ENCODE measurements at regions not wholly inside any gene's neighbourhood (a gene's known extent, or its start where the extent isn't known, plus 50 kb on each side); places are given as distances from the start of the nearest gene placed in this dataset.
"Not testable (repeated sequence)": the region's sequence is repeated elsewhere in the genome, so short reads cannot be mapped to it uniquely, and the experiment has no call there.

GRCh38 chr14:19097750-19098149 lies 130.5 kb downstream of the POTEM start:
- H3K27me3 Mint-ChIP-seq, DNase-seq, H3K36me3 Mint-ChIP-seq, H3K4me3 Mint-ChIP-seq, H3K27ac Mint-ChIP-seq, CTCF ChIA-PET, H3K4me1 Mint-ChIP-seq, H3K9me3 Mint-ChIP-seq: not testable (repeated sequence)

GRCh38 chr14:19098230-19098629 lies 131.0 kb downstream of the POTEM start:
- H3K36me3 Mint-ChIP-seq, DNase-seq, H3K9me3 Mint-ChIP-seq, H3K27me3 Mint-ChIP-seq, CTCF ChIA-PET, H3K27ac Mint-ChIP-seq, H3K4me1 Mint-ChIP-seq, H3K4me3 Mint-ChIP-seq: not testable (repeated sequence)

GRCh38 chr14:19098732-19099131 lies 131.5 kb downstream of the POTEM start:
- not testable (repeated sequence) for DNase-seq, H3K4me3 Mint-ChIP-seq, H3K27me3 Mint-ChIP-seq

GRCh38 chr14:19099336-19099735 lies 132.1 kb downstream of the POTEM start:
- CTCF ChIA-PET, H3K4me3 Mint-ChIP-seq, H3K36me3 Mint-ChIP-seq, H3K9me3 Mint-ChIP-seq, H3K4me1 Mint-ChIP-seq, H3K27ac Mint-ChIP-seq, DNase-seq, H3K27me3 Mint-ChIP-seq: not testable (repeated sequence)

More at GRCh38 chr14:19098732-19099131, 131.5 kb downstream of the POTEM start:
- H3K36me3 Mint-ChIP-seq, CTCF ChIA-PET, H3K27ac Mint-ChIP-seq, H3K4me1 Mint-ChIP-seq, H3K9me3 Mint-ChIP-seq: not testable (repeated sequence)

- DNase-seq, H3K27me3 Mint-ChIP-seq, H3K9me3 Mint-ChIP-seq, CTCF ChIA-PET, H3K27ac Mint-ChIP-seq, H3K4me3 Mint-ChIP-seq, H3K36me3 Mint-ChIP-seq, H3K4me1 Mint-ChIP-seq: not testable (repeated sequence)
Observed at GRCh38 chr14:19099939-19100338, 132.7 kb downstream of the POTEM start.

- CTCF ChIA-PET, H3K27me3 Mint-ChIP-seq, H3K36me3 Mint-ChIP-seq, H3K27ac Mint-ChIP-seq, DNase-seq, H3K4me1 Mint-ChIP-seq, H3K4me3 Mint-ChIP-seq, H3K9me3 Mint-ChIP-seq: not testable (repeated sequence)
Observed at GRCh38 chr14:19105551-19105950, 138.3 kb downstream of the POTEM start.

- H3K4me1 Mint-ChIP-seq, CTCF ChIA-PET, H3K27me3 Mint-ChIP-seq, H3K36me3 Mint-ChIP-seq, H3K4me3 Mint-ChIP-seq, H3K27ac Mint-ChIP-seq, DNase-seq, H3K9me3 Mint-ChIP-seq: not testable (repeated sequence)
Observed at GRCh38 chr14:19109887-19110286, 142.7 kb downstream of the POTEM start.

GRCh38 chr14:19120383-19120782 lies 153.1 kb downstream of the POTEM start:
- H3K36me3 Mint-ChIP-seq, DNase-seq, CTCF ChIA-PET, H3K27ac Mint-ChIP-seq, H3K9me3 Mint-ChIP-seq, H3K27me3 Mint-ChIP-seq, H3K4me1 Mint-ChIP-seq, H3K4me3 Mint-ChIP-seq: not testable (repeated sequence)

GRCh38 chr14:19126269-19127051 lies 159.2 kb downstream of the POTEM start:
- H3K27me3 Mint-ChIP-seq, DNase-seq, H3K4me1 Mint-ChIP-seq, CTCF ChIA-PET, H3K27ac Mint-ChIP-seq, H3K4me3 Mint-ChIP-seq, H3K9me3 Mint-ChIP-seq, H3K36me3 Mint-ChIP-seq: not testable (repeated sequence)

GRCh38 chr14:19127664-19128435 lies 160.6 kb downstream of the POTEM start:
- H3K27ac Mint-ChIP-seq, H3K4me3 Mint-ChIP-seq, CTCF ChIA-PET, H3K9me3 Mint-ChIP-seq, DNase-seq, H3K36me3 Mint-ChIP-seq, H3K27me3 Mint-ChIP-seq, H3K4me1 Mint-ChIP-seq: not testable (repeated sequence)

GRCh38 chr14:19131553-19131952 lies 164.3 kb downstream of the POTEM start:
- DNase-seq, CTCF ChIA-PET, H3K9me3 Mint-ChIP-seq, H3K4me1 Mint-ChIP-seq, H3K4me3 Mint-ChIP-seq, H3K36me3 Mint-ChIP-seq, H3K27me3 Mint-ChIP-seq, H3K27ac Mint-ChIP-seq: not testable (repeated sequence)

GRCh38 chr14:19132013-19132835 lies 165.0 kb downstream of the POTEM start:
- H3K27ac Mint-ChIP-seq, H3K36me3 Mint-ChIP-seq, H3K4me1 Mint-ChIP-seq, H3K4me3 Mint-ChIP-seq, H3K27me3 Mint-ChIP-seq, DNase-seq, CTCF ChIA-PET, H3K9me3 Mint-ChIP-seq: not testable (repeated sequence)

GRCh38 chr14:19132836-19133120 lies 165.5 kb downstream of the POTEM start:
- DNase-seq, H3K9me3 Mint-ChIP-seq, CTCF ChIA-PET, H3K27ac Mint-ChIP-seq, H3K27me3 Mint-ChIP-seq, H3K36me3 Mint-ChIP-seq, H3K4me1 Mint-ChIP-seq, H3K4me3 Mint-ChIP-seq: not testable (repeated sequence)

- H3K27me3 Mint-ChIP-seq, H3K9me3 Mint-ChIP-seq, H3K27ac Mint-ChIP-seq, H3K36me3 Mint-ChIP-seq, H3K4me3 Mint-ChIP-seq, CTCF ChIA-PET, H3K4me1 Mint-ChIP-seq: not testable (repeated sequence)
- peak; percentile 20 for DNase-seq
Observed at GRCh38 chr14:19157106-19157709, 190.0 kb downstream of the POTEM start.

- H3K27ac Mint-ChIP-seq, CTCF ChIA-PET, H3K36me3 Mint-ChIP-seq, H3K4me1 Mint-ChIP-seq, H3K4me3 Mint-ChIP-seq, H3K27me3 Mint-ChIP-seq, H3K9me3 Mint-ChIP-seq: not testable (repeated sequence)
- DNase-seq, result peak; percentile 12
Observed at GRCh38 chr14:19158012-19158411, 190.8 kb downstream of the POTEM start.
